HepG2 (cell line): ENCODE measurements at regions not wholly inside any gene's neighbourhood (a gene's known extent, or its start where the extent isn't known, plus 50 kb on each side); places are given as distances from the start of the nearest gene placed in this dataset.

Experiments used
- FLYWCH1 ChIP-seq: sonication (generic); formaldehyde crosslinking; IDR thresholded peaks from 2 replicates; pipeline ENCODE4 v1.8.1; 2023; ENCODE audit warnings: mild to moderate bottlenecking, missing genetic modification reagents
- HNRNPLL ChIP-seq: fragments of 200-400 bp; formaldehyde crosslinking; IDR thresholded peaks from 2 replicates; pipeline ENCODE4 v1.6.1; 2017; ENCODE audit warnings: mild to moderate bottlenecking, low read depth, low read length; ENCODE audit not compliant: poor library complexity, severe bottlenecking
- NFE2 ChIP-seq: sonication (generic); formaldehyde crosslinking; IDR thresholded peaks from 2 replicates; pipeline ENCODE4 v1.4.0; 2020; ENCODE audit warnings: missing genetic modification reagents
- NFKBIZ ChIP-seq: IDR thresholded peaks from 2 replicates; pipeline ENCODE4 v1.6.1; 2018; ENCODE audit warnings: missing genetic modification reagents, missing compliant biosample characterization
- PLRG1 ChIP-seq: fragments of 450-650 bp; conservative IDR thresholded peaks from 2 replicates; pipeline ENCODE4 v1.6.1; 2016
- RFX1 ChIP-seq: fragments of 450-650 bp; IDR thresholded peaks from 2 replicates; pipeline ENCODE4 v1.6.1; 2017
- ZNF3 ChIP-seq: IDR thresholded peaks from 2 replicates; pipeline ENCODE4 v1.7.0; 2017; ENCODE audit warnings: inconsistent platforms
- ZNF629 ChIP-seq: sonication (generic); formaldehyde crosslinking; conservative IDR thresholded peaks from 2 replicates; pipeline ENCODE4 v1.5.0; 2020; ENCODE audit warnings: missing genetic modification reagents
- ZNF747 ChIP-seq: sonication (generic); formaldehyde crosslinking; IDR thresholded peaks from 2 replicates; pipeline ENCODE4 v1.8.1; 2023; ENCODE audit warnings: missing genetic modification reagents, mild to moderate bottlenecking, borderline replicate concordance

DNA sequence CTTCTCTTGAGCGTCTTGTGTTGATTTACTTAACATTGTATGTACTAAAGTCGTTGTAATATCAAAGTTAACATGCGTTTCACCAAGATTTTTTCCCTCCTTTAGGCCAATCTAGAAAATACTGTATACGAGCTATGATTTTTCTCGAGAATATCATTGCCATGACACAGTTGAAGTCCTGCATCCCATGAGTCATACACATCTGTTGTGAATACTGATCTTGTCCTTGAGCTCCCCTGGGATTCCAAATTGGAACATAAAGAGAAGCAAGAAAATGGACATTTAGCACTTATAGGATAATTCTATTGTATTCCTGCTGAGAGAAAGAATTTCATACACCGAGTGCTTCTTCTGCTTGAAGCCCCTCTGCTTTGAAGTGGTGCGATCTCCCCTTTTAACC is 109.6 kb downstream of the SLC35B3 start:
- TF ChIP-seq FLYWCH1: no peak
- TF ChIP-seq ZNF629: no peak
- TF ChIP-seq PLRG1: no peak
- TF ChIP-seq ZNF3 (CRISPR knock-in tag): no peak
- TF ChIP-seq HNRNPLL: no peak
- no peak for TF ChIP-seq NFE2 (CRISPR knock-in tag)
- no peak for TF ChIP-seq RFX1
- TF ChIP-seq ZNF747 (CRISPR knock-in tag): no peak
- no peak for TF ChIP-seq NFKBIZ
